ENCODE measurements at regions not wholly inside any gene's neighbourhood (a gene's known extent, or its start where the extent isn't known, plus 50 kb on each side); places are given as distances from the start of the nearest gene placed in this dataset.

DNA sequence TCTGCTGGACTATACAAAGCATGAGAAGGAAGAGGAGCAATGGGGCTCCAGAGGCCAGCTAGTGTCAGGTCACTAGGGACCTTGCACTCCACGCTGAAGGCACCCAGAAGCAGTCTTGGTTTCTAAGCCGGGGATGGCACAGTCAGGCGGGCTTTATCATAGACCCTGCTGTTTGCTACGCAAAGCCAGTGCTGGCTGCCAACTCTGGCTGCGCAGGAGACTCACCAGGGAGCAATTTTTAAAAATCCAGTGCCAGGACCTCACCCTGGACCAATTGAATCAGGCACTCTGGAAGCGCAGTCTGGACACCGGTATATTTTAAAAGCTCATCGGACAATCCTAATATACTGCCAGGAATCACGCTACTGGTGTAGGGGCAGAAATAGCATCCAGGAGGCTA lies 368.5 kb upstream of the XYLT1 start:
- no peak for TF ChIP-seq EP300 (IDR thresholded peaks at IDR 0.05)
- TF ChIP-seq CTCF (IDR thresholded peaks at IDR 0.05) = no peak
- TF ChIP-seq POLR2A (IDR thresholded peaks at IDR 0.05) = no peak

All from gastroesophageal sphincter (tissue), 3 donors.